HEK293 (cell line): ENCODE measurements at regions not wholly inside any gene's neighbourhood (a gene's known extent, or its start where the extent isn't known, plus 50 kb on each side); places are given as distances from the start of the nearest gene placed in this dataset.

ENCODE experiments used
- CTCF ChIA-PET: fragments of 350-600 bp; formaldehyde crosslinking; extraction: SDS; loops from one replicate; lab custom pipeline; 2021; ENCODE audit warnings: antibody characterized with exemption; lab: Yijun Ruan, JAX
- POLR2A ChIA-PET: fragments of 300-600 bp; formaldehyde crosslinking; extraction: SDS; loops from one replicate; lab custom pipeline; 2020; ENCODE audit warnings: antibody characterized with exemption, inconsistent platforms; lab: Yijun Ruan, JAX
- H3K27ac ChIP-seq: fragments of 200-500 bp; sonication (Bioruptor generic); 2 replicates; pipeline ENCODE4 v1.5.1; 2014; ENCODE audit warnings: low read depth, low read length, control low read depth, inconsistent platforms; ENCODE audit errors: extremely low read depth
- H3K36me3 ChIP-seq, 2 experiments: fragments of 200-500 bp in 1 of 2; sonication (Bioruptor generic) in 1 of 2; 1 replicate in 1 of 2; 2 replicates in 1 of 2; pipeline ENCODE4 v1.5.1; 2014 to 2017; ENCODE audit warnings: inconsistent platforms in 2 of 2, low read length in 2 of 2; ENCODE audit not compliant: control insufficient read depth in 2 of 2, insufficient read depth in 1 of 2
- H3K4me1 ChIP-seq: fragments of 200-500 bp; sonication (Bioruptor generic); 2 replicates; pipeline ENCODE4 v1.5.1; 2014; ENCODE audit warnings: mild to moderate bottlenecking, low read length, inconsistent platforms; ENCODE audit not compliant: control insufficient read depth, insufficient read depth
- H3K4me3 ChIP-seq: 2 replicates; pipeline ENCODE4 v1.5.1; 2011; ENCODE audit warnings: low read depth, mild to moderate bottlenecking, control low read depth, low read length, moderate library complexity
- H3K9me3 ChIP-seq: fragments of 200-500 bp; sonication (Bioruptor generic); 2 replicates; pipeline ENCODE4 v1.5.1; 2014; ENCODE audit warnings: low read depth, low read length, inconsistent platforms; ENCODE audit not compliant: control insufficient read depth, insufficient read depth
- GLI4 ChIP-seq: fragments of 450-650 bp; formaldehyde crosslinking; IDR thresholded peaks from 2 replicates; pipeline ENCODE4 v1.5.1; 2016; ENCODE audit warnings: missing biosample characterization, missing genetic modification characterization
- HOXD13 ChIP-seq: sonication (generic); formaldehyde crosslinking; IDR thresholded peaks from 2 replicates; pipeline ENCODE4 v1.8.0; 2022; ENCODE audit warnings: missing genetic modification reagents, borderline replicate concordance
- SCRT2 ChIP-seq: fragments of 450-650 bp; formaldehyde crosslinking; IDR thresholded peaks from 2 replicates; pipeline ENCODE4 v1.5.1; 2016; ENCODE audit warnings: missing biosample characterization, missing genetic modification characterization
- TRIM28 ChIP-seq: IDR thresholded peaks from 2 replicates; pipeline ENCODE4 v1.6.1; 2011; ENCODE audit warnings: low read length, control low read depth, borderline replicate concordance
- ZBTB7A ChIP-seq: fragments of 450-650 bp; formaldehyde crosslinking; IDR thresholded peaks from 2 replicates; pipeline ENCODE4 v1.5.1; 2016; ENCODE audit warnings: low read depth, missing biosample characterization, missing genetic modification characterization
- ZNF114 ChIP-seq: fragments of 450-650 bp; formaldehyde crosslinking; IDR thresholded peaks from 2 replicates; pipeline ENCODE4 v1.5.0; 2017; ENCODE audit warnings: missing biosample characterization, missing genetic modification characterization
- ZNF138 ChIP-seq: fragments of 450-650 bp; formaldehyde crosslinking; IDR thresholded peaks from 2 replicates; pipeline ENCODE4 v1.5.1; 2016; ENCODE audit warnings: missing biosample characterization, missing genetic modification characterization, borderline replicate concordance
- ZNF140 ChIP-seq: fragments of 450-650 bp; formaldehyde crosslinking; IDR thresholded peaks from 2 replicates; pipeline ENCODE4 v1.5.1; 2016; ENCODE audit warnings: missing biosample characterization, missing genetic modification characterization
- ZNF169 ChIP-seq: fragments of 450-650 bp; formaldehyde crosslinking; IDR thresholded peaks from 2 replicates; pipeline ENCODE4 v1.5.1; 2016; ENCODE audit warnings: missing biosample characterization, missing genetic modification characterization
- ZNF184 ChIP-seq: fragments of 450-650 bp; IDR thresholded peaks from 2 replicates; pipeline ENCODE4 v1.5.1; 2018; ENCODE audit warnings: missing biosample characterization, mild to moderate bottlenecking, missing genetic modification characterization
- ZNF239 ChIP-seq: fragments of 450-650 bp; formaldehyde crosslinking; IDR thresholded peaks from 2 replicates; pipeline ENCODE4 v1.5.1; 2016; ENCODE audit warnings: missing biosample characterization, missing genetic modification characterization
- ZNF26 ChIP-seq: fragments of 450-650 bp; formaldehyde crosslinking; IDR thresholded peaks from 2 replicates; pipeline ENCODE4 v1.5.1; 2016; ENCODE audit warnings: missing biosample characterization, missing genetic modification characterization
- ZNF324 ChIP-seq: fragments of 450-650 bp; formaldehyde crosslinking; IDR thresholded peaks from 2 replicates; pipeline ENCODE4 v1.5.1; 2016; ENCODE audit warnings: missing biosample characterization, missing genetic modification characterization
- ZNF394 ChIP-seq: fragments of 450-650 bp; formaldehyde crosslinking; IDR thresholded peaks from 2 replicates; pipeline ENCODE4 v1.5.1; 2016; ENCODE audit warnings: missing biosample characterization, missing genetic modification characterization, mild to moderate bottlenecking, moderate library complexity, borderline replicate concordance
- ZNF398 ChIP-seq: fragments of 450-650 bp; formaldehyde crosslinking; IDR thresholded peaks from 2 replicates; pipeline ENCODE4 v1.5.1; 2017; ENCODE audit warnings: missing biosample characterization, missing genetic modification characterization
- ZNF449 ChIP-seq: fragments of 450-650 bp; formaldehyde crosslinking; IDR thresholded peaks from 2 replicates; pipeline ENCODE4 v1.5.1; 2017; ENCODE audit warnings: missing biosample characterization, mild to moderate bottlenecking, missing genetic modification characterization, moderate library complexity
- ZNF473 ChIP-seq: fragments of 450-650 bp; formaldehyde crosslinking; IDR thresholded peaks from 2 replicates; pipeline ENCODE4 v1.5.1; 2017; ENCODE audit warnings: missing biosample characterization, missing genetic modification characterization
- ZNF48 ChIP-seq: fragments of 450-650 bp; formaldehyde crosslinking; IDR thresholded peaks from 2 replicates; pipeline ENCODE4 v1.5.1; 2016; ENCODE audit warnings: missing biosample characterization, missing genetic modification characterization
- ZNF514 ChIP-seq: fragments of 450-650 bp; formaldehyde crosslinking; IDR thresholded peaks from 2 replicates; pipeline ENCODE4 v1.5.1; 2016; ENCODE audit warnings: missing biosample characterization, missing genetic modification characterization
- ZNF571 ChIP-seq: fragments of 450-650 bp; formaldehyde crosslinking; IDR thresholded peaks from 2 replicates; pipeline ENCODE4 v1.5.0; 2017; ENCODE audit warnings: missing biosample characterization, missing genetic modification characterization
- ZNF585B ChIP-seq: fragments of 450-650 bp; formaldehyde crosslinking; IDR thresholded peaks from 2 replicates; pipeline ENCODE4 v1.5.1; 2016; ENCODE audit warnings: missing biosample characterization, missing genetic modification characterization
- ZNF701 ChIP-seq: fragments of 450-650 bp; formaldehyde crosslinking; IDR thresholded peaks from 2 replicates; pipeline ENCODE4 v1.5.1; 2016; ENCODE audit warnings: missing biosample characterization, missing genetic modification characterization
- ZNF776 ChIP-seq: fragments of 450-650 bp; formaldehyde crosslinking; IDR thresholded peaks from 2 replicates; pipeline ENCODE4 v1.5.0; 2017; ENCODE audit warnings: missing biosample characterization, missing genetic modification characterization, borderline replicate concordance
- ZSCAN23 ChIP-seq: fragments of 450-650 bp; formaldehyde crosslinking; IDR thresholded peaks from 2 replicates; pipeline ENCODE4 v1.5.1; 2016; ENCODE audit warnings: missing biosample characterization, missing genetic modification characterization
- ZSCAN30 ChIP-seq: fragments of 450-650 bp; IDR thresholded peaks from 2 replicates; pipeline ENCODE4 v1.5.1; 2018; ENCODE audit warnings: missing biosample characterization, mild to moderate bottlenecking, missing genetic modification characterization, moderate library complexity
- ZXDB ChIP-seq: fragments of 450-650 bp; formaldehyde crosslinking; IDR thresholded peaks from 2 replicates; pipeline ENCODE4 v1.5.1; 2016; ENCODE audit warnings: missing biosample characterization, missing genetic modification characterization
- TF ChIP-seq, protein P1 (sequence below): fragments of 450-650 bp; formaldehyde crosslinking; IDR thresholded peaks from 2 replicates; pipeline ENCODE4 v1.5.1; 2016; ENCODE audit warnings: missing biosample characterization, missing genetic modification characterization
- TF ChIP-seq, protein P2 (sequence below): fragments of 450-650 bp; formaldehyde crosslinking; IDR thresholded peaks from 2 replicates; pipeline ENCODE4 v1.5.1; 2016; ENCODE audit warnings: missing biosample characterization, missing genetic modification characterization, borderline replicate concordance

GRCh38 chr5:98989727-98990126 is 60.9 kb upstream of the CHD1 start:
- Histone ChIP-seq H3K9me3 (no peaks in the 10 kb centered on the region), H3K4me1 (no peaks in the 10 kb centered on the region), H3K4me3 (no peak overlapping the region), H3K36me3 (no peaks in the 10 kb centered on the region)
- TF ChIP-seq ZNF239 (no peak), ZNF114 (no peak), ZNF140 (no peak), ZNF169 (no peak), HOXD13 (CRISPR knock-in tag) (no peak), ZNF585B (no peak), ZNF514 (tag by site-specific recombination) (no peak), ZNF473 (tag by site-specific recombination) (no peak), ZNF138 (no peak), ZNF26 (no peak), ZNF701 (tag by site-specific recombination) (no peak), ZSCAN30 (no peak), ZXDB (tag by site-specific recombination) (no peak), ZNF398 (no peak), ZNF449 (tag by site-specific recombination) (no peak)
- TF ChIP-seq, all 188 proteins: peak for 0
- ChIA-PET CTCF (no interaction called here), POLR2A (no interaction called here)
- H3K27ac ChIP-seq, result no peak overlapping the region

DNA sequence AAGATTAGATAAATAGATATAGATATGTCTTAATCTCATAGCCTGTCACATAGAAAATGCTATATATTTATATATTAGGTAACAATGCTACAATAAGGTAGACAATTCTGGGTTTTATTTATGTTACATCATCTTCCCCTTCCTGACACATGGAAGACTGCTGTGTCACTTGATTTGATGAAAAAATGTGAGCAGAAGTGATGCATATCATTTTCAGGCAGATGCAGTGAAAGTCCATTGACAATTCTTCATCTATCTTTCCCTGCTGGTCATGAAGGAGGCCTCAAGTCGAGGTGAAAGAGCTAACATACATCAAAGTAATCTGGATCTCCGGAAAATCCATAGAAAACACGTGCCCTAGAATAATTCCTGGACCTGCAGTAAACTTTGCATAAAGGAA is 57.8 kb upstream of the CHD1 start:
- POLR2A ChIA-PET, result no interaction called here
- TF ChIP-seq, protein P1, sequence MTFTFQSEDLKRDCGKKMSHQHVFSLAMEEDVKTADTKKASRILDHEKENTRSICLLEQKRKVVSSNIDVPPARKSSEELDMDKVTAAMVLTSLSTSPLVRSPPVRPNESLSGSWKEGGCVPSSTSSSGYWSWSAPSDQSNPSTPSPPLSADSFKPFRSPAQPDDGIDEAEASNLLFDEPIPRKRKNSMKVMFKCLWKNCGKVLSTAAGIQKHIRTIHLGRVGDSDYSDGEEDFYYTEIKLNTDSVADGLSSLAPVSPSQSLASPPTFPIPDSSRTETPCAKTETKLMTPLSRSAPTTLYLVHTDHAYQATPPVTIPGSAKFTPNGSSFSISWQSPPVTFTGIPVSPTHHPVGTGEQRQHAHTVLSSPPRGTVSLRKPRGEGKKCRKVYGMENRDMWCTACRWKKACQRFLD (tag by site-specific recombination), result no peak
- no peak for TF ChIP-seq ZNF776 (tag by site-specific recombination)
- TF ChIP-seq ZNF48 (tag by site-specific recombination), result no peak
- no peak for TF ChIP-seq ZNF394 (tag by site-specific recombination)
- TF ChIP-seq, protein P2, sequence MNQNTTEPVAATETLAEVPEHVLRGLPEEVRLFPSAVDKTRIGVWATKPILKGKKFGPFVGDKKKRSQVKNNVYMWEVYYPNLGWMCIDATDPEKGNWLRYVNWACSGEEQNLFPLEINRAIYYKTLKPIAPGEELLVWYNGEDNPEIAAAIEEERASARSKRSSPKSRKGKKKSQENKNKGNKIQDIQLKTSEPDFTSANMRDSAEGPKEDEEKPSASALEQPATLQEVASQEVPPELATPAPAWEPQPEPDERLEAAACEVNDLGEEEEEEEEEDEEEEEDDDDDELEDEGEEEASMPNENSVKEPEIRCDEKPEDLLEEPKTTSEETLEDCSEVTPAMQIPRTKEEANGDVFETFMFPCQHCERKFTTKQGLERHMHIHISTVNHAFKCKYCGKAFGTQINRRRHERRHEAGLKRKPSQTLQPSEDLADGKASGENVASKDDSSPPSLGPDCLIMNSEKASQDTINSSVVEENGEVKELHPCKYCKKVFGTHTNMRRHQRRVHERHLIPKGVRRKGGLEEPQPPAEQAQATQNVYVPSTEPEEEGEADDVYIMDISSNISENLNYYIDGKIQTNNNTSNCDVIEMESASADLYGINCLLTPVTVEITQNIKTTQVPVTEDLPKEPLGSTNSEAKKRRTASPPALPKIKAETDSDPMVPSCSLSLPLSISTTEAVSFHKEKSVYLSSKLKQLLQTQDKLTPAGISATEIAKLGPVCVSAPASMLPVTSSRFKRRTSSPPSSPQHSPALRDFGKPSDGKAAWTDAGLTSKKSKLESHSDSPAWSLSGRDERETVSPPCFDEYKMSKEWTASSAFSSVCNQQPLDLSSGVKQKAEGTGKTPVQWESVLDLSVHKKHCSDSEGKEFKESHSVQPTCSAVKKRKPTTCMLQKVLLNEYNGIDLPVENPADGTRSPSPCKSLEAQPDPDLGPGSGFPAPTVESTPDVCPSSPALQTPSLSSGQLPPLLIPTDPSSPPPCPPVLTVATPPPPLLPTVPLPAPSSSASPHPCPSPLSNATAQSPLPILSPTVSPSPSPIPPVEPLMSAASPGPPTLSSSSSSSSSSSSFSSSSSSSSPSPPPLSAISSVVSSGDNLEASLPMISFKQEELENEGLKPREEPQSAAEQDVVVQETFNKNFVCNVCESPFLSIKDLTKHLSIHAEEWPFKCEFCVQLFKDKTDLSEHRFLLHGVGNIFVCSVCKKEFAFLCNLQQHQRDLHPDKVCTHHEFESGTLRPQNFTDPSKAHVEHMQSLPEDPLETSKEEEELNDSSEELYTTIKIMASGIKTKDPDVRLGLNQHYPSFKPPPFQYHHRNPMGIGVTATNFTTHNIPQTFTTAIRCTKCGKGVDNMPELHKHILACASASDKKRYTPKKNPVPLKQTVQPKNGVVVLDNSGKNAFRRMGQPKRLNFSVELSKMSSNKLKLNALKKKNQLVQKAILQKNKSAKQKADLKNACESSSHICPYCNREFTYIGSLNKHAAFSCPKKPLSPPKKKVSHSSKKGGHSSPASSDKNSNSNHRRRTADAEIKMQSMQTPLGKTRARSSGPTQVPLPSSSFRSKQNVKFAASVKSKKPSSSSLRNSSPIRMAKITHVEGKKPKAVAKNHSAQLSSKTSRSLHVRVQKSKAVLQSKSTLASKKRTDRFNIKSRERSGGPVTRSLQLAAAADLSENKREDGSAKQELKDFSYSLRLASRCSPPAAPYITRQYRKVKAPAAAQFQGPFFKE (tag by site-specific recombination), result no peak
- no peak for TF ChIP-seq ZSCAN23 (tag by site-specific recombination)
- no peak for TF ChIP-seq TRIM28
- TF ChIP-seq SCRT2 (tag by site-specific recombination), result no peak
- TF ChIP-seq ZNF571 (tag by site-specific recombination), result no peak
- TF ChIP-seq ZBTB7A, result no peak
- no peak for TF ChIP-seq GLI4 (tag by site-specific recombination)
- no peak for TF ChIP-seq ZNF184 (tag by site-specific recombination)
- TF ChIP-seq ZNF324 (tag by site-specific recombination), result no peak

More for the DNA sequence above, 57.8 kb upstream of the CHD1 start:
- Histone ChIP-seq H3K9me3 (no peaks in the 10 kb centered on the region), H3K27ac (no peak overlapping the region), H3K4me1 (no peaks in the 10 kb centered on the region), H3K4me3 (no peak overlapping the region), H3K36me3 (no peaks in the 10 kb centered on the region)
- CTCF ChIA-PET, result interaction anchor here (0.6 to 0.7 kb wide), 2 partner anchors 74 to 97 kb away, joined by 3 read pairs; no protein-coding TSS in a partner anchor
